ENCODE measurements at regions not wholly inside any gene's neighbourhood (a gene's known extent, or its start where the extent isn't known, plus 50 kb on each side); places are given as distances from the start of the nearest gene placed in this dataset.

DNA sequence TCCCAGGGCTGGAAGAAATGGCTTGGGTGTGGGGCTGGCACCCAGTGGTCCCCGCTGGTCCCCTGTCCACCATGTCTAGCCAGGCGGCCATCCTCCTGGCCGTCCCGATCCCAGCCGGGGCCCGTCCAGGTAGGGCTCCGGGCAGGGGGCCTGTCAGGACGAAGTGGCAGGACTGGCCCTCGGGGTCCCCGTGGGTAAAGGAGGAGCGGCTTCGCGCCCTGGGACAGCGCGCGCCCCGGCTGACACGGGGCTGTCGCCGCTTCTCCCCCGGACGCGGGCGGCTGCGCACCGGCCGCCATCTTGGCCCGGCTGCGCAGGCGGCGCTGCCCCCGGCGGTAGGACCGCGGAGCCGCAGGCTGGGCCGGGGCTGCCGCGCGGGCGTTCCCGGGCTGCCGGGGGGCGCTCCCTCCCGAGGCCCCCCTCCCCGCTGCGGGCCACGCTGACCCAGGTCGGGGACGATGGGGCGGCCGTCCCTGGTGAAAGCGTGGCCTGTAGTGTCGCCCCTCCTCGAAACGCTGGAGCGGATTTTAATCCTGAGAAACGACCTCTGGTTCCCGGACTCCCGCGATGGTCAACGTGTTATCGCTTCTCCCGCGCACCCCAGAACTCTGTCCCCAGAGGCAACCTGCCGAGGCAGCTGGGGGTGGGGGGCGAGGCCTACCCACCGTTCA lies 60.4 kb upstream of the BCOR start:
- TF ChIP-seq CTCF (IDR thresholded peaks at IDR 0.05) = peak; percentile 35 to 47
- TF ChIP-seq EP300 (IDR thresholded peaks at IDR 0.05) = no peak
- TF ChIP-seq POLR2A (IDR thresholded peaks at IDR 0.05) = no peak

Measured in suprapubic skin (tissue), 3 donors.